BE2C (cell line): ENCODE measurements at regions not wholly inside any gene's neighbourhood (a gene's known extent, or its start where the extent isn't known, plus 50 kb on each side); places are given as distances from the start of the nearest gene placed in this dataset.
"Not testable (repeated sequence)": the region's sequence is repeated elsewhere in the genome, so short reads cannot be mapped to it uniquely, and the experiment has no call there.

Experiments
- DNase-seq: peaks from one replicate; pipeline ENCODE4 v3.0.0-alpha.2; 2020
- H3K27me3 ChIP-seq: fragments of 250-450 bp; sonication (Bioruptor Pico); 2 replicates; pipeline ENCODE4 v1.5.1; 2020; ENCODE audit warnings: mild to moderate bottlenecking
- H3K36me3 ChIP-seq: fragments of 250-450 bp; sonication (Bioruptor Pico); 2 replicates; pipeline ENCODE4 v1.5.1; 2020; ENCODE audit warnings: mild to moderate bottlenecking
- H3K4me1 ChIP-seq: fragments of 250-450 bp; sonication (Bioruptor Pico); 2 replicates; pipeline ENCODE4 v1.5.1; 2020
- H3K4me3 ChIP-seq: 2 replicates; pipeline ENCODE4 v1.5.1; 2011; ENCODE audit warnings: low read depth, low read length
- H3K9me3 ChIP-seq: fragments of 250-450 bp; sonication (Bioruptor Pico); 2 replicates; pipeline ENCODE4 v1.5.1; 2020
- CTCF ChIP-seq: IDR thresholded peaks from 2 replicates; pipeline ENCODE4 v1.5.1; 2012; ENCODE audit warnings: mild to moderate bottlenecking, low read depth, low read length

GRCh38 chr10:6692103-6692502, 112.0 kb upstream of the PRKCQ start:
- Histone ChIP-seq H3K9me3 (no peaks in the 10 kb centered on the region), H3K36me3 (no peaks in the 10 kb centered on the region), H3K27me3 (no peaks in the 10 kb centered on the region), H3K4me3 (no peak overlapping the region), H3K4me1 (no peaks in the 10 kb centered on the region)
- DNase-seq, result no peak
- no peak for TF ChIP-seq CTCF

GRCh38 chr10:6689036-6689435, 109.0 kb upstream of the PRKCQ start:
- no peak for DNase-seq
- no peaks in the 10 kb centered on the region for H3K36me3 ChIP-seq
- no peak for TF ChIP-seq CTCF
- no peaks in the 10 kb centered on the region for H3K9me3 ChIP-seq
- no peaks in the 10 kb centered on the region for H3K27me3 ChIP-seq
- H3K4me3 ChIP-seq, result no peak overlapping the region
- no peaks in the 10 kb centered on the region for H3K4me1 ChIP-seq

GRCh38 chr10:6680735-6681134, 100.7 kb upstream of the PRKCQ start:
- Histone ChIP-seq H3K4me3 (no peak overlapping the region), H3K4me1 (no peaks in the 10 kb centered on the region), H3K9me3 (no peaks in the 10 kb centered on the region), H3K27me3 (peaks cover 3% of the 10 kb centered on the region; the same call in 1 of the 2 replicates), H3K36me3 (no peaks in the 10 kb centered on the region)
- TF ChIP-seq CTCF, result no peak
- no peak for DNase-seq

DNA sequence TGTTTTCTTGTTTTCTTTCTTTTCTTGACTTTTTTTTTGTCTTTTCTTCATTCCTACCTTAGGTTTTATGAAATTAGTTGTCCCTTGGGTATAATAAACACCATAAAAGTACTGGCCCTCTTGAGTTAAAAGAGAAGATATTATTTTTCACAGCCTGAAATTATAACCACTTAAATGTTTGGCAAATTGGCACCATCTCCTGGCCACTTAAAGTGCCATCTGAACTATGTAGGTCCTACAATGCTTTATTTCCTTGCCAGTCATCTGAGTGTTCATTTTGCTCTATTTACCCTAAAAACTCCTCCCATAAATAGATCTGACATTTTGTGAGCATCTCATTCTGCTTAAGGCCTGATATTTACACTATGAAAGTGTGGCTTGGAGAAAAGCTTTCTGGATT, 98.9 kb upstream of the PRKCQ start:
- H3K4me3 ChIP-seq, result no peak overlapping the region
- H3K4me1 ChIP-seq, result no peaks in the 10 kb centered on the region
- H3K36me3 ChIP-seq, result no peaks in the 10 kb centered on the region
- peaks cover 3% of the 10 kb centered on the region; the same call in 1 of the 2 replicates for H3K27me3 ChIP-seq
- DNase-seq, result no peak
- no peak for TF ChIP-seq CTCF
- H3K9me3 ChIP-seq, result no peaks in the 10 kb centered on the region

- peaks cover 3% of the 10 kb centered on the region; the same call in 1 of the 2 replicates for H3K27me3 ChIP-seq
- DNase-seq, result peak; percentile 43
- TF ChIP-seq CTCF, result peak; percentile 81
- H3K36me3 ChIP-seq, result no peaks in the 10 kb centered on the region
- no peaks in the 10 kb centered on the region for H3K4me1 ChIP-seq
- H3K9me3 ChIP-seq, result no peaks in the 10 kb centered on the region
- H3K4me3 ChIP-seq, result no peak overlapping the region
Observed at GRCh38 chr10:6678211-6678803, 98.2 kb upstream of the PRKCQ start.

- not testable (repeated sequence) for H3K4me3 ChIP-seq, H3K9me3 ChIP-seq, H3K27me3 ChIP-seq, DNase-seq, H3K36me3 ChIP-seq, H3K4me1 ChIP-seq
Observed at GRCh38 chr10:6677129-6677528, 97.1 kb upstream of the PRKCQ start.
